SU-DHL-6 (cell line): ENCODE measurements at regions not wholly inside any gene's neighbourhood (a gene's known extent, or its start where the extent isn't known, plus 50 kb on each side); places are given as distances from the start of the nearest gene placed in this dataset.
"Not testable (repeated sequence)": the region's sequence is repeated elsewhere in the genome, so short reads cannot be mapped to it uniquely, and the experiment has no call there.

ENCODE experiments used
- H2AFZ ChIP-seq: fragments of 200-600 bp; sonication (generic); 2 replicates; pipeline ENCODE4 v1.6.1; 2014; ENCODE audit warnings: low read depth, mild to moderate bottlenecking, moderate library complexity, mixed read lengths, antibody characterized with exemption, low read length; ENCODE audit not compliant: severe bottlenecking
- H3F3A ChIP-seq: fragments of 200-600 bp; shearing (Covaris generic); 2 replicates; pipeline ENCODE4 v1.6.0; 2016; ENCODE audit warnings: antibody characterized with exemption, mild to moderate bottlenecking; ENCODE audit not compliant: insufficient read depth
- H3K27ac ChIP-seq: fragments of 200-600 bp; sonication (generic); 2 replicates; pipeline ENCODE4 v1.5.1; 2016; ENCODE audit warnings: low read depth, mild to moderate bottlenecking, low read length, moderate library complexity, mixed read lengths
- H3K27me3 ChIP-seq: fragments of 200-600 bp; sonication (generic), shearing (Covaris generic); 2 replicates; pipeline ENCODE4 v1.6.0; 2014; ENCODE audit warnings: mild to moderate bottlenecking, low read length
- H3K36me3 ChIP-seq: fragments of 200-600 bp; sonication (generic); 2 replicates; pipeline ENCODE4 v1.6.1; 2014; ENCODE audit warnings: mild to moderate bottlenecking, low read length, mixed read lengths
- H3K4me2 ChIP-seq: fragments of 300-600, 200-600 bp; shearing (Covaris generic), sonication (generic); 2 replicates; pipeline ENCODE4 v1.6.0; 2014; ENCODE audit warnings: low read length, low read depth, mild to moderate bottlenecking; ENCODE audit not compliant: poor library complexity, severe bottlenecking
- H3K4me3 ChIP-seq: fragments of 200-600 bp; sonication (generic); 2 replicates; pipeline ENCODE4 v1.5.1; 2014; ENCODE audit warnings: antibody characterized with exemption, low read length, mild to moderate bottlenecking, mixed read lengths; ENCODE audit not compliant: insufficient read depth, poor library complexity, severe bottlenecking
- H3K79me2 ChIP-seq: fragments of 200-600 bp; sonication (generic); 2 replicates; pipeline ENCODE4 v1.6.1; 2014; ENCODE audit warnings: mild to moderate bottlenecking, low read length, moderate library complexity; ENCODE audit not compliant: insufficient read depth
- H3K9ac ChIP-seq: fragments of 200-600 bp; sonication (generic); 2 replicates; pipeline ENCODE4 v1.7.0; 2014; ENCODE audit warnings: mild to moderate bottlenecking, low read length
- H3K9me2 ChIP-seq: fragments of 200-600 bp; sonication (generic); replicated peaks from 2 replicates; pipeline ENCODE4 v1.6.1; 2014; ENCODE audit warnings: low read length; ENCODE audit not compliant: insufficient read depth
- H3K9me3 ChIP-seq: fragments of 200-600 bp; sonication (generic); 2 replicates; pipeline ENCODE4 v1.6.1; 2014; ENCODE audit warnings: low read length, mixed read lengths; ENCODE audit not compliant: insufficient read depth
- H4K20me1 ChIP-seq: fragments of 200-600 bp; sonication (generic); 2 replicates; pipeline ENCODE4 v1.6.1; 2014; ENCODE audit warnings: low read depth, mild to moderate bottlenecking, antibody characterized with exemption, low read length, moderate library complexity, mixed read lengths
- CTCF ChIP-seq: fragments of 200-600 bp; sonication (generic); IDR thresholded peaks from one replicate; pipeline ENCODE4 v1.5.1; 2017; ENCODE audit warnings: antibody characterized with exemption, mild to moderate bottlenecking, low read length, moderate library complexity; ENCODE audit not compliant: insufficient read depth, poor library complexity, severe bottlenecking
- EZH2phosphoT487 ChIP-seq: fragments of 200-600 bp; sonication (generic), shearing (Covaris generic); conservative IDR thresholded peaks from 2 replicates; pipeline ENCODE4 v1.6.1; 2018; ENCODE audit warnings: mild to moderate bottlenecking, antibody characterized with exemption, low read length, moderate library complexity, mixed read lengths

- H3K36me3 ChIP-seq = no peaks in the 10 kb centered on the region
- no peaks in the 10 kb centered on the region for H3K27me3 ChIP-seq
- H3K4me3 ChIP-seq = no peak overlapping the region
- H3K9me2 ChIP-seq = no peaks in the 10 kb centered on the region
- H3K27ac ChIP-seq = no peak overlapping the region
- no peaks in the 10 kb centered on the region for H4K20me1 ChIP-seq
- H3K9me3 ChIP-seq = no peaks in the 10 kb centered on the region
- no peak overlapping the region for H2AFZ ChIP-seq
- H3K4me2 ChIP-seq = no peak overlapping the region
- no peak overlapping the region for H3K9ac ChIP-seq
- no peaks in the 10 kb centered on the region for H3F3A ChIP-seq
- H3K79me2 ChIP-seq = no peaks in the 10 kb centered on the region
- TF ChIP-seq EZH2phosphoT487 (no peak), CTCF (no peak)
Measured at GRCh38 chr1:115505148-115505571, 136.6 kb upstream of the VANGL1 start.

GRCh38 chr1:115502183-115502582 lies 139.6 kb upstream of the VANGL1 start:
- not testable (repeated sequence) for H3K4me3 ChIP-seq, H4K20me1 ChIP-seq, H3K9me2 ChIP-seq, H3K36me3 ChIP-seq, H3K27ac ChIP-seq, H3F3A ChIP-seq, H2AFZ ChIP-seq, H3K9me3 ChIP-seq, H3K9ac ChIP-seq, H3K27me3 ChIP-seq, H3K4me2 ChIP-seq, H3K79me2 ChIP-seq

GRCh38 chr1:115501476-115501875 lies 140.3 kb upstream of the VANGL1 start:
- H3K27me3 ChIP-seq = no peaks in the 10 kb centered on the region
- no peaks in the 10 kb centered on the region for H3K36me3 ChIP-seq
- H3K4me2 ChIP-seq = no peak overlapping the region
- H3K27ac ChIP-seq = no peak overlapping the region
- TF ChIP-seq EZH2phosphoT487 (no peak), CTCF (no peak)
- H2AFZ ChIP-seq = no peak overlapping the region
- H3F3A ChIP-seq = no peaks in the 10 kb centered on the region
- H3K4me3 ChIP-seq = no peak overlapping the region
- H4K20me1 ChIP-seq = no peaks in the 10 kb centered on the region
- H3K9me2 ChIP-seq = no peaks in the 10 kb centered on the region
- no peaks in the 10 kb centered on the region for H3K79me2 ChIP-seq
- no peaks in the 10 kb centered on the region for H3K9me3 ChIP-seq
- no peak overlapping the region for H3K9ac ChIP-seq

GRCh38 chr1:115499253-115499652 lies 142.5 kb upstream of the VANGL1 start:
- Histone ChIP-seq H3F3A (no peaks in the 10 kb centered on the region), H3K9me2 (no peaks in the 10 kb centered on the region), H3K9me3 (no peaks in the 10 kb centered on the region), H3K4me2 (no peak overlapping the region), H3K9ac (no peak overlapping the region), H4K20me1 (no peaks in the 10 kb centered on the region), H3K27ac (no peak overlapping the region), H3K4me3 (no peak overlapping the region), H3K79me2 (no peaks in the 10 kb centered on the region), H3K36me3 (no peaks in the 10 kb centered on the region), H3K27me3 (no peaks in the 10 kb centered on the region), H2AFZ (no peak overlapping the region)
- TF ChIP-seq CTCF (no peak), EZH2phosphoT487 (no peak)
